ENCODE measurements at regions not wholly inside any gene's neighbourhood (a gene's known extent, or its start where the extent isn't known, plus 50 kb on each side); places are given as distances from the start of the nearest gene placed in this dataset.

DNA sequence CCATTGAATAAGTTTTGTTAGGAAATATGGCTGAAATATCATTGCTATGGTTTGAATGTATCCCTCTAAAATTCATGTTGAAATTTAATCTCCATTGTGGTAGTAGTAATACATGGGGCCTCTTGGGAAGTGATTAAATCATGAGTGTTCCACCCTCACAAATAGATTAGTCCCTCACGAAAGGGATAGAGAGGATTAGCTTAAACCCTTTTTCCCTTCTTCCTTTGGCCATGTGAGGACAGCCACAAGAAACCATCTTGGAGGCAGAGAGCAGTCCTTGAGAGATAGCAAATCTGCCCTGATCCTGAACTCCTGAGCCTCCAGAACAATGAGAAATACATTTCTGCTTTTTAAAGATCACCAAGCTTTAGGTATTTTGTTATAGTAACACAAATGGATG lies 274.2 kb downstream of the CDH19 start:
- ChIA-PET CTCF (no interaction called here), RAD21 (ENCODE audit: low non-redundant PET in 1 of 2, low total read pairs in 2 of 2, uncharacterized antibody in 2 of 2, unreplicated experiment in 2 of 2) (no interaction called here), POLR2A (no interaction called here)
- no peak overlapping the region for H2AFZ ChIP-seq (ENCODE audit: low read depth, low read length, poor library complexity, severe bottlenecking)
- H3K9me2 ChIP-seq (ENCODE audit: insufficient read depth), result no peaks in the 10 kb centered on the region
- no peak overlapping the region for H3K4me2 ChIP-seq (ENCODE audit: low read length)
- DNase-seq (ENCODE audit: low read depth, low spot score), result no peak
- no TSS peak for BruUV-seq (replicated peaks)
- no peaks in the 10 kb centered on the region for H4K20me1 ChIP-seq (ENCODE audit: insufficient read depth)
- H3K4me3 ChIP-seq (replicated peaks in 1 of 2; ENCODE audit: low read depth in 1 of 2, low read length in 2 of 2), result no peak overlapping the region
- no peaks in the 10 kb centered on the region for H3K79me2 ChIP-seq (ENCODE audit: insufficient read depth, low read length)
- no peak overlapping the region for H3K27ac ChIP-seq (ENCODE audit: low read depth, low read length)
- ATAC-seq, result no peak
- TF ChIP-seq, protein P1, sequence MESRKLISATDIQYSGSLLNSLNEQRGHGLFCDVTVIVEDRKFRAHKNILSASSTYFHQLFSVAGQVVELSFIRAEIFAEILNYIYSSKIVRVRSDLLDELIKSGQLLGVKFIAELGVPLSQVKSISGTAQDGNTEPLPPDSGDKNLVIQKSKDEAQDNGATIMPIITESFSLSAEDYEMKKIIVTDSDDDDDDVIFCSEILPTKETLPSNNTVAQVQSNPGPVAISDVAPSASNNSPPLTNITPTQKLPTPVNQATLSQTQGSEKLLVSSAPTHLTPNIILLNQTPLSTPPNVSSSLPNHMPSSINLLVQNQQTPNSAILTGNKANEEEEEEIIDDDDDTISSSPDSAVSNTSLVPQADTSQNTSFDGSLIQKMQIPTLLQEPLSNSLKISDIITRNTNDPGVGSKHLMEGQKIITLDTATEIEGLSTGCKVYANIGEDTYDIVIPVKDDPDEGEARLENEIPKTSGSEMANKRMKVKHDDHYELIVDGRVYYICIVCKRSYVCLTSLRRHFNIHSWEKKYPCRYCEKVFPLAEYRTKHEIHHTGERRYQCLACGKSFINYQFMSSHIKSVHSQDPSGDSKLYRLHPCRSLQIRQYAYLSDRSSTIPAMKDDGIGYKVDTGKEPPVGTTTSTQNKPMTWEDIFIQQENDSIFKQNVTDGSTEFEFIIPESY (IDR thresholded peaks at IDR 0.05; ENCODE audit: extremely low read depth, insufficient replicate concordance, low read length), result no peak
- TF ChIP-seq ZNF274 (IDR thresholded peaks at IDR 0.05; ENCODE audit: low read depth, low read length), result no peak
- no peak for TF ChIP-seq CTCF (IDR thresholded peaks at IDR 0.05 in 2 of 3, conservative IDR thresholded peaks at IDR 0.05 in 1 of 3; ENCODE audit: borderline replicate concordance in 1 of 3, insufficient read depth in 1 of 3, low read depth in 2 of 3, low read length in 2 of 3)
- TF ChIP-seq TCF7L2 (IDR thresholded peaks at IDR 0.05; ENCODE audit: borderline replicate concordance, extremely low read depth, insufficient read depth, insufficient read length), result no peak
- TF ChIP-seq CEBPB (IDR thresholded peaks at IDR 0.05; ENCODE audit: low read depth), result no peak
- TF ChIP-seq YY1 (IDR thresholded peaks at IDR 0.05; ENCODE audit: extremely low read depth, insufficient replicate concordance, low read depth, low read length), result no peak
- TF ChIP-seq EZH2 (IDR thresholded peaks at IDR 0.05), result no peak
- TF ChIP-seq, protein P2, sequence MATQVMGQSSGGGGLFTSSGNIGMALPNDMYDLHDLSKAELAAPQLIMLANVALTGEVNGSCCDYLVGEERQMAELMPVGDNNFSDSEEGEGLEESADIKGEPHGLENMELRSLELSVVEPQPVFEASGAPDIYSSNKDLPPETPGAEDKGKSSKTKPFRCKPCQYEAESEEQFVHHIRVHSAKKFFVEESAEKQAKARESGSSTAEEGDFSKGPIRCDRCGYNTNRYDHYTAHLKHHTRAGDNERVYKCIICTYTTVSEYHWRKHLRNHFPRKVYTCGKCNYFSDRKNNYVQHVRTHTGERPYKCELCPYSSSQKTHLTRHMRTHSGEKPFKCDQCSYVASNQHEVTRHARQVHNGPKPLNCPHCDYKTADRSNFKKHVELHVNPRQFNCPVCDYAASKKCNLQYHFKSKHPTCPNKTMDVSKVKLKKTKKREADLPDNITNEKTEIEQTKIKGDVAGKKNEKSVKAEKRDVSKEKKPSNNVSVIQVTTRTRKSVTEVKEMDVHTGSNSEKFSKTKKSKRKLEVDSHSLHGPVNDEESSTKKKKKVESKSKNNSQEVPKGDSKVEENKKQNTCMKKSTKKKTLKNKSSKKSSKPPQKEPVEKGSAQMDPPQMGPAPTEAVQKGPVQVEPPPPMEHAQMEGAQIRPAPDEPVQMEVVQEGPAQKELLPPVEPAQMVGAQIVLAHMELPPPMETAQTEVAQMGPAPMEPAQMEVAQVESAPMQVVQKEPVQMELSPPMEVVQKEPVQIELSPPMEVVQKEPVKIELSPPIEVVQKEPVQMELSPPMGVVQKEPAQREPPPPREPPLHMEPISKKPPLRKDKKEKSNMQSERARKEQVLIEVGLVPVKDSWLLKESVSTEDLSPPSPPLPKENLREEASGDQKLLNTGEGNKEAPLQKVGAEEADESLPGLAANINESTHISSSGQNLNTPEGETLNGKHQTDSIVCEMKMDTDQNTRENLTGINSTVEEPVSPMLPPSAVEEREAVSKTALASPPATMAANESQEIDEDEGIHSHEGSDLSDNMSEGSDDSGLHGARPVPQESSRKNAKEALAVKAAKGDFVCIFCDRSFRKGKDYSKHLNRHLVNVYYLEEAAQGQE (IDR thresholded peaks at IDR 0.05; ENCODE audit: low read depth), result no peak
- no peak for TF ChIP-seq SP1 (IDR thresholded peaks at IDR 0.05; ENCODE audit: low read depth)
- no peak for TF ChIP-seq SIN3A (IDR thresholded peaks at IDR 0.05; ENCODE audit: low read depth)
- TF ChIP-seq, protein P3, sequence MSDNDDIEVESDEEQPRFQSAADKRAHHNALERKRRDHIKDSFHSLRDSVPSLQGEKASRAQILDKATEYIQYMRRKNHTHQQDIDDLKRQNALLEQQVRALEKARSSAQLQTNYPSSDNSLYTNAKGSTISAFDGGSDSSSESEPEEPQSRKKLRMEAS (IDR thresholded peaks at IDR 0.05), result no peak
- no peak for TF ChIP-seq EGR1 (IDR thresholded peaks at IDR 0.05; ENCODE audit: low read depth)
- TF ChIP-seq RAD21 (IDR thresholded peaks at IDR 0.05; ENCODE audit: low read depth), result no peak
- no peak for TF ChIP-seq CBX3 (IDR thresholded peaks at IDR 0.05; ENCODE audit: low read depth)
- no peak for TF ChIP-seq ELF1 (IDR thresholded peaks at IDR 0.05; ENCODE audit: borderline replicate concordance, low read depth)
- no peak for TF ChIP-seq SRF (IDR thresholded peaks at IDR 0.05; ENCODE audit: low read depth)
- TF ChIP-seq FOSL1 (IDR thresholded peaks at IDR 0.05; ENCODE audit: low read depth), result no peak
- intact Hi-C loops (cut with micrococcal nuclease), result no loop called here
- H3K9ac ChIP-seq (ENCODE audit: low read length), result no peak overlapping the region
- no peaks in the 10 kb centered on the region for H3K4me1 ChIP-seq (ENCODE audit: control insufficient read depth in 1 of 2, insufficient read depth in 2 of 2, low read length in 2 of 2)
- peaks cover 18 to 22% of the 10 kb centered on the region in 2 experiments for H3K9me3 ChIP-seq (ENCODE audit: control insufficient read depth in 1 of 2, insufficient read depth in 1 of 2, low read depth in 1 of 2, low read length in 2 of 2)
- H3K27me3 ChIP-seq (ENCODE audit: insufficient read depth, low read length), result no peaks in the 10 kb centered on the region
- no peaks in the 10 kb centered on the region for H3K36me3 ChIP-seq (ENCODE audit: control insufficient read depth in 1 of 2, insufficient read depth in 2 of 2, low read length in 2 of 2)

All from HCT116 (cell line).